HG02678 (cell line): ENCODE measurements at regions not wholly inside any gene's neighbourhood (a gene's known extent, or its start where the extent isn't known, plus 50 kb on each side); places are given as distances from the start of the nearest gene placed in this dataset.
A peak's percentile ranks its signal among the peaks of the same experiment; 100 is the strongest.

Source experiments
- ATAC-seq: cut with Tn5 transposase; IDR thresholded peaks from one replicate; pipeline ENCODE4 v1.9.1; 2021; ENCODE audit warnings: mild to moderate bottlenecking, moderate library complexity; ENCODE audit not compliant: unreplicated experiment

DNA sequence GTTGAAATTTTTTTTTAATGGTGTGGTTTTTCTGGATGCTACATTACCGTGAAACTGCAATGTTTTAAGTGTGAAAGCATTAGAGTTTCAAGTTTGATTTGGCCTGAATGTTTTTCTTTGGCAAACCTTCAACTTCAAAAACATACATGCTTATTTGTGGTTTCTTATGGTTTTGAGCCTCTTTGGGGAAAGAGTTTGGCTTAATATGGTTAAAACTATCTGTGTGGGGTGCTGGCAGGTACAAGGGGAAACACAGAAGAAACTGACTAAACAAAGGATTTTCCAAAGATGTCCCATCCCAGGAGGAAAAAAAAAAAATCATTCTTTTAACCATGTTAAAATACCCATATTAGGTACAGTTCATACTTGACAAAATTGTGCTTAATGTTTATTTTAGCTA lies 121.1 kb downstream of the HGF start:
- ATAC-seq: no peak

DNA sequence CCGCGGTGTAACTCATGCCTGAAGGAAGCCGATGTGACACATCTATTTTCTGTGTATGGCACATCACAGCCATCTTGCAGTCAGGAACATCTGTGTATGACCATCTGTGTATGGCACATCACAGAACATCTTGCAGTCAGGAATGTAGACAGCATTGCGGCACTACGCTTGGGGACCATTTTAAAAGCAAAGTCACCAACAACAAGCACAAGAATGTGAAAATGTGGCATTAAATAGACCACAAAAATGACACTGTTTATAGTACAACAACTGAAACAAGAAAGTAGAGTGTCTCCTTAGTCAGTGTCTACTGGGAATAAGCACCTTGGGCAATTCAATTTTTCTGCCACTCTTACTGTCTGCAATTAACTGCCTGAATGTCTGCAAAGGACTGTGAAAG lies 124.4 kb downstream of the HGF start:
- no peak for ATAC-seq

GRCh38 chr7:81641873-81642272 lies 128.0 kb downstream of the HGF start:
- no peak for ATAC-seq

DNA sequence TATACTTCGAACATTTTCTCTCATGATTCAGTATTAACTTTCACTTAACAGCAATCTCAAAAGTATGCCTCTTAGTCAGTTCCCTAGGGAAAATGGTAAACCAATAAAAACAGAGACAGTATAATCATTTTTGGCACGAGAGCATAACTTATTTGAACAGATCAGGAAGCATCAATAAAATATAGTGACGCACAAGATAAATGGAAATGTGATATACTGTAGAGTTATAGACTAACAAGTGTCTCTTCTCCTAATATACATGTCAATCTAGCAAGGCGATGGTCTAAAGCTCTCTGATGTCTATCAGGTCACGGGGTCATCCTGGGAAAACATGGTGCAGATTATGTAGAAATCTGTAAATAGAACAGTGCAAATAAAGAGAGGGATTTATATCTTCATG lies 131.6 kb downstream of the HGF start:
- no peak for ATAC-seq

DNA sequence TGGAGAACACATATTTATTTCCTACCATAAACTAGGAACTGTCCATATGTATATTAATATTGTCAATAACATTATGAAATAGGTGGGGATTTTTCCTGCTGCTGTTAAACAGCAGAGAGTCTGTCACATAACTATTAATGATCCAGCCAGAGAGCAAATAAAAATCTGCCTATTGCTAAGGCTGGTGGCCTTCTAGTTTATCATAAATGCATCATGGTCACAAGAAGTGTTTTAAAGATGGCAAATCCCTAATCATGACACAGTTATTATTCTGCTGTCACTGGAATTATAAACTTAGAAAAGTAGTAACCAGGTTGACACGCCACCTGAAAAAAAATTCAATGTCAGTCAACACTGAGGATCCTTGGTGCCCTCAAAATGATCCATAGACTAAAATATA lies 132.3 kb downstream of the HGF start:
- ATAC-seq: no peak

- ATAC-seq: no peak
Measured at GRCh38 chr7:81632418-81632817, 137.4 kb downstream of the HGF start.

- no peak for ATAC-seq
Measured at GRCh38 chr7:81630600-81630999, 139.2 kb downstream of the HGF start.

GRCh38 chr7:81629702-81630101 lies 140.1 kb downstream of the HGF start:
- ATAC-seq: no peak

GRCh38 chr7:81628951-81629350 lies 140.9 kb downstream of the HGF start:
- ATAC-seq: no peak

- ATAC-seq: no peak
Measured at GRCh38 chr7:81627536-81628287, 142.1 kb downstream of the HGF start.

DNA sequence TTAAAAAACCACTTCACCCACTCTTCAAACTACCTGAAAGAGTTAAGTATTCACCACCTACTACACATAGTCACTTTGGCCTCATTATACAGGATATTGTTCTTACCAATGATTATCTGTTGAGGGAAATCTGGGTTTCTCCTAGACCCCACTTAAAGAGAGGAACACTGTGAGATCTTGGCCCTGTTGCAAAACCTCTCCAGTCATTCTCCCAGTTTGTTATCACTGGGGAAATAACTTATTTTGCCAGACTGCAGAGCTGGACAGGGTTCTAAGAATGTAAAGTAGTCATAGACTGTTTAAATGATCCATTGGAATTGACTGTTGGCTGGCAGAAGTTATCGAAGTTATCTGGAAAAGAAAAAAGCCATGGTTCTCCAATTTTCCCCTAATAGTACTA lies 143.8 kb downstream of the HGF start:
- no peak for ATAC-seq

DNA sequence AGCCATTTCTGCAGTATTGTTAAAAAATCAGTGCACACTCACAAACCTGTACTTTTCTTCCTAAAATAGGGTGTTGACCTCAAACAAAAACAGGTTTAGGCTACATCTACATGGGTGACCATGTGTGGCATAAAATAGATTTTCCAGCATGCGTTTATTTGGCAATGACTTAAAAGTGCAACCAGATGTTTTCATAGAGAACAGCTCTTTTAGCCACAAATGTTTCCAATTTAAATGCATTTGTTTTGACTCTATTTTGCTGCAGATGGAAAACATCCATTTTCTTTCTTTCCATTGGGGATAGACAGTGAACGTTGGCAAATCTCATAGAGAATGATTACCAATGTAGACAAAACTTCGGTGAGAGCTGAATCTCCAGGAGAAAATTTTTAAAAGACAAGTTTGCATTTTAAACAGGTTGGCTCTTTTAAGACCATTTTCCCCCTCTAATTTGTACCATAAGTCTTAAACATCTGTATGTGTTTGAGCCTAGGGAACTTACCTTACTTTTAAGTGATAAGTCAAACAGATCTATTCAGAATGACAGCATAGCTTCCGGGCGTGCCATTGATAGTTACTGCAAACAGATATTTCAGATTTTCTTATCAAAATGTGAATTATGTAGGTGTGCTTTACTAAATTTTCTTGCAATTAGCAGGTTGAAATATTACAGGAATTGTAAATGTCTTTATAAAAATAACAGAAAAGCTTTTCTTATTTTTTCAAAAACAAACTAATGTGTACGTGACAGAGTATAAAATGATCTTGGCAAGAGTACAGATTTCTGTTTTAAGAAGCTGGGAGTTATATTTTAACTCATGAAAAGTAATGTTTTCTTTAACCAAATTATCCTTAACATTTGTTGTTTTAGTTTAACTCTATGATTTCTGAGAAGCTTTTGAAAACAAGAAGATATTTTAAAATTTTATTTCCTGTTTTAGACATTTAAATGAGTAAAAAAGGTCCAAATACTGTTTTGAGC lies 144.9 kb downstream of the HGF start:
- ATAC-seq: no peak

DNA sequence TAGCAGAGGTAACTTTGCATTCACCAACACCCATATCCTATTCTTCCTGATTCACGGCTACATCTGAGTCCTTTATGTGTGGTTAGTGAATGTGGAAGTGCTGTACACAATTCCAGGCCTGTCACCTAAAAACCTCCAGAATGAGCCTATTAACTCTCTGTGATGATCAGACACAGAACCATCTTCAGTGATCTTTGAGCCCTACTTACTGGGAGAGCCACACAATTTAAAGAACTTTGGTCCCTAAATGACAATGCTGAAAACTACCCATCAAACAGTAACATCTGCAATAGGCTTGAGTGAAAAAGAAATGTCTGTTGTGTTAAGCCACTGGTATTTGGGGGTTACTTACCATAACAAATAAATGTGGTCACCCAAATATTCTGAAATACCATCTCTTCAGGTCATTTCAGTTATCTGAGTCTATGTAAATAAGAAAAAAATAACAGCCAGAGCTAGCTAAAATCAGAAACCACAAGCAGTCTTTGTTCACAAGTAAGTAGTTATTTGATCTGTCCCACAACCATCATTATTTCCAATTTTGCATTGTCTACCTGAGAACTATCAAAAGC lies 145.7 kb downstream of the HGF start:
- ATAC-seq: no peak

DNA sequence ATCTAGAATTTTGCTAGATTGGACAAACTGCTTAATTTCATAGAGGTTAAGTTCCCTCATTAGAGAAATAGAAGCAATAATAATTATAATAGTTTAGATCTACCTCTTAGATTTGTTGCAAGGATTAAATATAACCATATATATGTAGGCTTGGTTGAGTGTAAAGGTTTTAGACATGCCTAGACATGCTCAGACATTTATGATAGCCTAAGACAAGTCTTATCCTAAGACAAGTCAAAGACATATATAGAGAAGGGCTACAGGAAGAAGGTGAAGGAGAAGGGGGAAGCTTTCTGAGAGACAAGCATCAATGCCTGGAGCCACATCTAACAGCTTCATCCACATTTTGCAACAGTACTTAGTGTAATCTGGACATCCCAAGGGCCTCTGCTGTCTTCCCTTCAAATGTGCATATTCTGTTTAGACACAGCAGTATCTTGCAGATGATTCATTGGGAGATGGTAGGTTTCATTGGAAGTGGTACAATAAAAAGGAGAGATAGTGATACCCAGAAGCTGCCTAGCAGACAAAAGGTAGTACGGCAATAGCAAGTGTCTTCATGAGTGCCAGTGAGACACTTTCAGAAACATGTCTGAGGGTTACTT lies 146.5 kb downstream of the HGF start:
- ATAC-seq: no peak

GRCh38 chr7:81621893-81622292 lies 148.0 kb downstream of the HGF start:
- ATAC-seq: no peak

DNA sequence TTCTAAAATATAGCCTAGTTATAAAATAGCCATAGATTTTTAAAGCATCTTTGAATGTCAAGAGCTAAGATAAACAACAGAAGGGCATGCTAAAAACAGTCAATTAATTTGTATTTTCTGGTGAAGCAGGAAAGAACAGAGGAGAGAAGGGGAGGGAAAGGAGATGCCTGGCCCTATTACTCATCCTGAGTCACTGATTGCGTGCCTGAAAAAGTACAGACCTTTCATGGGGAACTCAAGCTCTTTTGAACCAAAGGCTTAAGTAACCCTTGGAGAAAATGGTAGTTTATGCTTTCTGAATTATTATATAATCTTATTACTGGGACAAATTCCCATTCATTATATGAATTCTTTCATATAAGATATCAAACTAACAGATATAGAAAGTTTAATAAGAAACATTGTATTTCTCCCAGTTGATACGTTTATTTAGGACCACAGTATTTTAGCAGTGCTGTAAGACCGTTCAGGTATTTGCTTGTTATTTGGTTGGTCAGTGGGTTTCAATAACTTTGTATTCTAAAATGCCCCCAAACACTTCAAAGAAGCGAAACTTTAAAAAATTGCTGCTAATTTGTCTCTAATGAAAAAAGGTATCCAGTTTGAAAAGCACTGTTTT lies 151.3 kb downstream of the HGF start:
- no peak for ATAC-seq

GRCh38 chr7:81616951-81617350 lies 152.9 kb downstream of the HGF start:
- ATAC-seq: peak; percentile 42

GRCh38 chr7:81611805-81612204 lies 158.0 kb downstream of the HGF start:
- ATAC-seq: no peak

DNA sequence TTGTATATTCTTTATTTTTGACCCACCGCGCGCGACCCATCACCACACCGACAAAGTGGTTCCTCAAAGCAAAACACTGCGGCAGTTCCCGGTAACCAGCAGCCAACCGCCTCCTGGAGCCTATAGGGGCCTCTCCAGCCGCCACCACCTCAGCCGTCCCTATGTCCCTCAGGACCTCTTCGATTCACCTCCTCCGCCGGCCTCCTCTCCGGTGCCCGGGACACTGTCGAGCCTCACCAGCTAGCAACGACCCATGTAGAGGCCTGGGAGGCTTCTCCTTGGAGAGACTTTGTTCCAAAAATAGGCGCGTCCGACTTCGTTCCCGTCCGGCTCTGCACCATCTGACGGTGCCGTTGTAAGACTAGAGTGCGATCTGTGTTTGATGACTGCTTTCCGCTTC lies 158.8 kb downstream of the HGF start:
- no peak for ATAC-seq

DNA sequence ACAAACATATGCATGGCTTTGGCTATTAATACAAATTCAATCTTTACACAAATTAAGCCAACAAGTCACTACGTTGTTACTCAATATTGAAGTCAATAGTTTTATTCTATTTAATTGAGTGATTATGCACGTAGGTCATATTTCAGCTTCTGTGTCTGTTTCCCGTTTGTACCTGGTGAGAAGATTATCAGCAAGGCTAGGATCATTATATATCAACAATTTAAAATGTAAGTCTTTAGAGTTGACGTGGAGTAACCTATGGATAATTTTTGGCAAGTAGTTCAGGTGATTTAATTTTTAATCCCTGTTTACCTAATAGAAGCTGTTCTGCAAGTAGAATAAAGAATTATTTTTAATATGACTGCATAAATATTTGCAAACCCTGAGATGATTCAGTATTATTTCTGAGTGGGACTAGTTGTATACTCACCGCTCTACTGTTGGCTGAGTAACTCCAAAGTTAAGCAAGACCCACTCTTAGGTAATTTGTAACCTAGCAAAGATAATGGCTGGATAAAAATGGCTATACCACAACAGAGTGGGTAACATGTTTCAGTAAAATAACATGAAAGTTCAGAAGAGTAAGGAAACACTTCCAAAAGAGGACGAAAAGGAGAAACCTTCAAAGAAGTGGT lies 161.0 kb downstream of the HGF start:
- ATAC-seq: no peak
